Stimulated activated CD8-positive, alpha-beta memory T cell treated with anti-CD3 and anti-CD28 coated beads, Interleukin-4, amount 100 ng/mL, for 4 hours (primary cell): ENCODE measurements at regions not wholly inside any gene's neighbourhood (a gene's known extent, or its start where the extent isn't known, plus 50 kb on each side); places are given as distances from the start of the nearest gene placed in this dataset.
"Not testable (repeated sequence)": the region's sequence is repeated elsewhere in the genome, so short reads cannot be mapped to it uniquely, and the experiment has no call there.

Experiments used
- DNase-seq, 2 donors: peaks; one replicate each; pipeline ENCODE4 v3.0.0-alpha.2; 2020; ENCODE audit warnings: low read depth in 2 of 2, low spot score in 1 of 2

- no peak for DNase-seq
These were observed 492.0 kb upstream of the SALL3 start for GRCh38 chr18:78487649-78488048.

- DNase-seq = no peak
These were observed 487.4 kb upstream of the SALL3 start for GRCh38 chr18:78492064-78492812.

DNA sequence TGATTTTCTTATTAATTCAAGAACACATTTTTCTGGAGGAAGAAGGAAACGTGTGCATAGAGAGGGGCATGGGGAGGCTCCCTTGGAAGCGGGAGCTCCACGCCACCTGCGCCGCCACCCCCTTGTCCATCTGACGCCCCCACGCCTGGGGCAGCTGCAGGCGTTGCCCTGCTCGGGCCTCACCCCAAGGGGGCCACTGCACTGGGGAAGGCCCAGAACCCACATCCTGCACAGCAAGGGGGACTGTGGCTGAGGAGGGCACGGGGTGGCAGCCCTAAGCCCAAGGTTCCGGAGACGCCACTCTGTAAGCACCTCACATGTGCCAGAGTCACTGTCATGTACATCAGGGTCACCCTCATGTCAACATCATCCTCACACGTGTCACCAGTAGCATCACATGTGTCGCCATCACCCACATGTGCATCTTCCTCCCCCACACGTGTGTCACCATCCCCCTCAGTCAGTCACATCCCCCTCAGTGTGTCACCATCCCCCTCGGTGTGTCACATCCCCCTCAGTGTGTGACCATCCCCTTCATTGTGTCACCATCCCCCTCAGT, 486.7 kb upstream of the SALL3 start:
- no peak for DNase-seq

DNA sequence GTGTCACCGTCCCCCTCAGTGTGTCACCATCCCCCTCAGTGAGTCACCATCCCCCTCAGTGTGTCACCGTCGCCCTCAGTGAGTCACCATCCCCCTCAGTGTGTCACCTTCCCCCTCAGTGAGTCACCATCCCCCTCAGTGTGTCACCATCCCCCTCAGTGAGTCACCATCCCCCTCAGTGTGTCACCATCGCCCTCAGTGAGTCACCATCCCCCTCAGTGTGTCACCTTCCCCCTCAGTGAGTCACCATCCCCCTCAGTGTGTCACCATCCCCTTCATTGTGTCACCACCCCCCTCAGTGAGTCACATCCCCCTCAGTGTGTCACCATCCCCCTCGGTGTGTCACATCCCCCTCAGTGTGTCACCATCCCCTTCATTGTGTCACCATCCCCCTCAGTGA, 486.1 kb upstream of the SALL3 start:
- not testable (repeated sequence) for DNase-seq

DNA sequence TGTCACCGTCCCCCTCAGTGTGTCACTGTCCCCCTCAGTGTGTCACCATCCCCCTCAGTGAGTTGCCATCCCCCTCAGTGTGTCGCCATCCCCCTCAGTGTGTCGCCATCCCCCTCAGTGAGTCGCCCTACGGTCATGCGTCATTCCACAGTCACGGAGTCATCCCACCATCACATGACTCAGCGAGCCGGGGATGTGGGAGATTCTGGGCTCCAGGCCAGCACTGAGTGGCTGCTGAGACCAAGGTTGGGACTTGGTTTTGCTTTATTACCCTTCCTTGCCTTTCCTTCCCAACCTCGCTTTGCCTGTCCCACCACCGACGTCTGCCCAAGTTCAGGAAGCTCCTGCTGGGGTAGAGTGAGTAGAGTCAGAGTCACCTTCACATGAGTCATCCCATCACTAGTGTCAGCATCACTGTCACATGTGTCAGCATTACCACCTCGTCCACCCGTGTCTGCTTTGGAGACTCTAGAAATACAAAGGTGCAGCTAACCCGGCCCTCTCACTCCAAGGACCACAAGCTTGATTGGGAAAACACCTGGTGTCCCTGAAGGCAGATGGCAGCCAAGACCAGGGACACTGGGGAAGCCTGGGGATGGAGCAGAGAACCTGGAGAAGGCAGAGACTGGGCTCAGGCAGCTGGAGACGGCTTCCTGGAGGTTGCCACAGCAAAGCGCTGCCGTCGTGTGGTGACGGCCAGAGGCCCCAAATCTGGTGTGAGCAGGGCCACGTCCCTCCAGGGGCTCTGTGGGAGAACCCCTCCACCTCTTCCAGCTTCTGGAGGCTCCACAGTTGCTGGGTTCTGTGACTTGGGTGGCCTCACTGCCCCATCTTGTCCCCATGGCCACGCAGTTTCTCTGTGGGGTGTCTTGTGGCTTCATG, 485.2 kb upstream of the SALL3 start:
- no peak for DNase-seq

GRCh38 chr18:78495550-78495949, 484.1 kb upstream of the SALL3 start:
- DNase-seq = no peak

GRCh38 chr18:78496079-78496478, 483.5 kb upstream of the SALL3 start:
- DNase-seq = no peak

DNA sequence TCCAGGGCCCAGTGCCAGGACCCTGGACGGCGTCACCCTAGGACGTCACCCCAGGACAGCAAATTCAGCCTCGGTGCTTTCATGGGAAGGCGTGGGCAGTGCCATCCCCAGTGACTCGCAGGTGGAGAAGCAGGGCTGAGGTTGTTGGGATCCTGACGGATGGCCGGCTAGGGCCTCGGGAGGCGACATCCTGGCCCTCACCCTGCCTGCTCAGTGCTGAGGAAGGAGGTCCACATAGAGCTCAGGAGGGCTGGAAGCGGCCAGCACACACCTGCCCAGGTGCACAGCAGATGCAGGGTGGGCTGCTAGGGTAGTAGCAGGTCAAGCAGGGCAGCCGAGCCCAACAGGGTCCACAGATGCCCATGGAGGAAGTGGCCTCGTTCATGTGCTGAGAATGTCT, 482.0 kb upstream of the SALL3 start:
- DNase-seq = no peak

DNA sequence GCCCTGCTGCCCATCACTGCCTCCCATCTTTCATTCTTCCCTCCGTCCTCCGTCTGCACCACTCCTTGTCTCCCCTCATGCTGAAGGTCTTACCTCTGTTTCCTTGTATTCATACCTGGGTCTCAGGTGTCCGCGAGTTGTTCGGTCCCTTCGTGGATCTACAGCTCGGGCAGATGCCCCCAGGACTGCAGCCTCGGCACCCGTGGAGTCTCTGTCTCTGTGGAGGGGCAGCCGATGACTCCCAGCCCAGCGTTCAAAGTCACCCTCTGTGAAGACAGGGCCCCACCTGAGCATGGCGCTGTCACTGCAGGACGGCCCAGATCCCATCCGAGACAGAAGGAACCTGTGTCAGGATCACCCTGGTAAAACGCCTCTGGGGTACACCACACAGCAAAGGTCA, 480.0 kb upstream of the SALL3 start:
- DNase-seq = no peak

DNA sequence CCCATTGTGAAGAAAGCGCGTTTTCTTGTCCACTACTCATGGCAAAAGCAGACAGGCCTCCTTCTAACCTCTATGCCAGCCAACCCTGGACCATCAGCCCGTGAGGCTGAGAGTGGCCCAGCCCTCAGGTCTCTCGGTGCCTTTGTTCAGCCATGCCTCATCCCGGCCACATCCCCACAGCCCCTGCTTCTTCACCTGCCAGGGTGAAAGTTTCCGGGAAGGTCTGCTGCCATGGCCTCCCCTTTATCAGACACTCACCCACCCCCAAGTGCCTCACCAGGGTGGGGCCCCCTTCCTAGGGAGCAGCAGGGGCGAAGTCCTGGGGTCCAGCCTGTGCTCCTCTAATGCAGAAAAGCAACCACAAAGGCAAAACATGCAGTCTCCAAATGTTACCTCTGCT, 478.4 kb upstream of the SALL3 start:
- DNase-seq = no peak

GRCh38 chr18:78503129-78503528, 476.5 kb upstream of the SALL3 start:
- no peak for DNase-seq

GRCh38 chr18:78505851-78506461, 473.7 kb upstream of the SALL3 start:
- DNase-seq = no peak

- DNase-seq = no peak
These were observed 472.4 kb upstream of the SALL3 start for GRCh38 chr18:78507217-78507616.

DNA sequence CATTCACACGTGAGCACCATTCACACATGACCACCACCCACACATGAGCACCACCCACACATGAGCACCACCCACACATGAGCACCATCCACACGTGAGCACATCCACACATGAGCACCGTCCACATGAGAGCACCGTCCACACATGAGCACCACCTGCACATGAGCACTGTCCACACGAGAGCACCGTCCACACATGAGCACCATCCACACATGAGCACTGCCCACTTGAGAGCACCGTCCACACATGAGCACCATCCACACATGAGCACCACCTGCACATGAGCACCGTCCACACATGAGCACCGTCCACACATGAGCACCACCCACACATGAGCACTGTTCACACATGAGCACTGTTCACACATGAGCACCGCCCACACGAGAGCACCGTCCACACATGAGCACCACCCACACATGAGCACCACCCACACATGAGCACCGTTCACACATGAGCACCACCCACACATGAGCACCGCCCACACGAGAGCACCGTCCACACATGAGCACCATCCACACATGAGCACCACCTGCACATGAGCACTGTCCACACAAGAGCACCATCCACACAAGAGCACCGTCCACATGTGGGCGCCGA, 471.3 kb upstream of the SALL3 start:
- not testable (repeated sequence) for DNase-seq

DNA sequence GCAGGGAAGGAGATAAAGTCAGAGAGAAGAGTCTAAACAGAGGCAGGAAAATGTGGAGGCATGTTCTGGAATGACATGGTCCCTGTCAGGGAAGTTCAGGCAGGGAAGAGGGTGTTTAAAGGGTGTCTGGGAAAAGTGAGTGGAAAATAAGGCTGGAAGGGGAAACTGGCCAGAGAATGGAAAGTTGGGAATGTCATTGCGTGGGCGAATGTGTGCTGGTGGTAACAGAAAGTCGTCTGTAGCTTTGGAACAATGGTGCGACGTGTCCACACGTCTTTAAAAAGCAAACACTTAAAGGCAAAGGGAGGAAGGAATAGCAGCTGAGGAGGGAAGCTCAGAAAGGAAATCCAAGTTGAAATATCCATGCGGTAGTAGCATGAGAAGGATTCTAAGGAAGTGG, 469.5 kb upstream of the SALL3 start:
- DNase-seq = no peak

DNA sequence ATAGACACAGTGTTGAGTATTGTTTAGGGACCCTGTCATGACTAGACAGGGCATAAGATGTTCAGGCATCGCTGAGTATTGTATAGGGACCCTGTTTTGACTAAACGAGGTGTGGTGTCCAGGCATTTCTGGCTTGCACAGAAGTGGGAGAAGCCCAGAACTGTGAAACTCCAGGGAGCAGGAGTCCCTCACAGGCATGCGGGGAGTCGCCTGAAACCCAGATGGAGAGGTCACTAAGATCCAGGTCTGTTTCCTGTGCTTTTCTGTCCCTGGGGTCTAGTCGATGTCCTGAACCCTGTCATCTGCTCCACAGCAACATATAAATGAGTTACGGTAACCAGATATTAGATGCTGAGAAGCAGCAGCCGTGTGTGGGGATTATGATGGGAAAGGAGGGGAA, 469.0 kb upstream of the SALL3 start:
- DNase-seq = no peak

DNA sequence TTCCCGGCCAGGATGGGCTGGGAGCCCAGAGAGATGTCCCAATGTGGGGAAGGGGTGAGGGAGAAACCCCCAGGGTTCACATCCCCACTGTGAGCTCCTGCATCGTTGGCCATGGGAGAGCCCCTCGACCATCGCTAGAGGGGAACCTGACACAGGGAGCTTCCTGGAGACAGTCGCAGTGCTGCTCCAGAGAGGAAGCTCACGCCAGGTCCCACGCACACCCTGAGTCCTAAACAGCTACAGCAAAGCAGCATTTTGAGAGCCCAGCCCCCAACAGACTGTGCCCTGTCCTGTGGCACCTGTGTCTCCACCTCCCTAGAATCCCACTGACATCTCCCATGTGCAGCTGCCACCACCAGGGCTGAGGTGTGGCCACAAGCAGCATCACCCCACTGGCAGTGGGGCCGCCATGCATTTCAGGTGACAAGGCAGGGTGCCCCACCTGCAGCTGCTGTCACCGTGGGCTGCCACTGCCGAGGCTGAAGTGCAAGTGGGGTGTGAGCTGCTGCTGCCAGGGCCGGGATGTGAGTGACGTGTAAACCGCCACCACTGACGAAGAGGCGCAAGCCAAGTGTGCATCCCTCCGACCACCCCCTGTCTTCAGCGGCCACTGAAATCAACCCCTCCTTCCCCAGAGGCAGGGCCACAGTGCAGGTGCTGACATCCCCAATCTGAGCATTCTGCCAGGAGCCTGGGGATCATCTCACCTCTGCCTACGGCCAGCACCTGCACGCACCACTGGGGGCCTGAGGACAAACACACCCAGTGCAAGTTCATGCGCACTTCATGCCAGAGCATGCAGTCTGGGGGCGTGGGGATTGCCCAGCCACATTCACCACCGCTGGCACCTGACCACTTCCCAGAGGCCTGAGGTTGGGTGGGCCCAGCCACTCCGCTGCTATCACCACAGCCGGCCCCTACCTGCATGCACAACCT, 467.7 kb upstream of the SALL3 start:
- DNase-seq = no peak

GRCh38 chr18:78514910-78515670, 464.5 kb upstream of the SALL3 start:
- DNase-seq = no peak

- DNase-seq = no peak
These were observed 462.3 kb upstream of the SALL3 start for GRCh38 chr18:78517328-78517727.

DNA sequence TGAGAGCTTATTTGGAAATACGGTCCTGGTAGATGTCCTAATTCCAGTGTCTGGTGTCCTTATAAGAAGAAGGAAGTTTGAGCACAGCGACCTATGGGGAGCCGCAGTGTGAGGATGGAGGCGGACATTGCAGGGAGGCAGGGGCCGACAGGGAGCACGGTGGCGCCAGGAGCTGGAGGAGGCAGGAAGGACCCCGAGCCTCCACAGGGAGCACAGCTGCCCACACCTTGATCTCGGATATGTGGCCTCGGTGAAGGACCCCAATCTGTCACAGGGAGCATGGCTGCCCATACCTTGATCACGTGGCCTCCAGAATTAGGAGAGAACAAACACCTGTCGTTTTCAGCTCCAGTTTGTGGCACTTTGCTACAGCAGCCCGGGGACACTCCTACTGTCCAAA, 461.6 kb upstream of the SALL3 start:
- no peak for DNase-seq
